ENCODE measurements at regions not wholly inside any gene's neighbourhood (a gene's known extent, or its start where the extent isn't known, plus 50 kb on each side); places are given as distances from the start of the nearest gene placed in this dataset.

GRCh38 chr3:72255191-72255590 is 470.2 kb upstream of the PROK2 start:
- no peak overlapping the region for H3K4me3 ChIP-seq
- H3K27me3 ChIP-seq: no peaks in the 10 kb centered on the region
- 17% methylated on average over 2 of the region's 2 CpGs for WGBS (ENCODE audit: insufficient coverage, low coverage, low lambda C conversion rate, missing lambda C conversion rate)
- peak overlapping the region in 1 of 3 donors; percentile 21 for H3K27ac ChIP-seq
- H3K36me3 ChIP-seq: no peaks in the 10 kb centered on the region
- intact Hi-C loops (cut with DNase I): no loop called here
- ATAC-seq: peak; percentile 62 to 73 (median 72)
- peaks cover 0 to 27% (median 6%) of the 10 kb centered on the region in 4 donors for H3K4me1 ChIP-seq
- no peaks in the 10 kb centered on the region for H3K9me3 ChIP-seq
- no peak for TF ChIP-seq POLR2A (IDR thresholded peaks at IDR 0.05)
- DNase-seq: no peak

GRCh38 chr3:72254483-72254882 is 469.5 kb upstream of the PROK2 start:
- H3K36me3 ChIP-seq: no peaks in the 10 kb centered on the region
- H3K27ac ChIP-seq: no peak overlapping the region
- DNase-seq (no peak), ATAC-seq (no peak)
- 97% methylated on average over 2 of the region's 2 CpGs for WGBS (ENCODE audit: insufficient coverage, low coverage, low lambda C conversion rate, missing lambda C conversion rate)
- H3K27me3 ChIP-seq: no peaks in the 10 kb centered on the region
- no peak for TF ChIP-seq CTCF (IDR thresholded peaks at IDR 0.05)
- no peak for TF ChIP-seq POLR2A (IDR thresholded peaks at IDR 0.05)
- intact Hi-C loops (cut with DNase I): no loop called here
- no peaks in the 10 kb centered on the region for H3K9me3 ChIP-seq
- H3K4me1 ChIP-seq: peaks cover 0 to 28% (median 6%) of the 10 kb centered on the region in 4 donors
- no peak overlapping the region for H3K4me3 ChIP-seq

GRCh38 chr3:72250725-72251124 is 465.8 kb upstream of the PROK2 start:
- no peaks in the 10 kb centered on the region for H3K36me3 ChIP-seq
- DNase-seq (no peak), ATAC-seq (peak in 3 of 4 donors; percentile 12 to 60 (median 18))
- no peak overlapping the region for H3K4me3 ChIP-seq
- 94% methylated on average over 2 of the region's 2 CpGs for WGBS (ENCODE audit: insufficient coverage, low coverage, low lambda C conversion rate, missing lambda C conversion rate)
- no peaks in the 10 kb centered on the region for H3K27me3 ChIP-seq
- intact Hi-C loops (cut with DNase I): no loop called here
- TF ChIP-seq POLR2A (IDR thresholded peaks at IDR 0.05) (no peak), CTCF (IDR thresholded peaks at IDR 0.05) (no peak)
- H3K27ac ChIP-seq: no peak overlapping the region
- peaks cover 0 to 21% (median 3%) of the 10 kb centered on the region in 4 donors for H3K4me1 ChIP-seq
- no peaks in the 10 kb centered on the region for H3K9me3 ChIP-seq

GRCh38 chr3:72248869-72249268 is 463.9 kb upstream of the PROK2 start:
- H3K9me3 ChIP-seq: no peaks in the 10 kb centered on the region
- ATAC-seq: no peak
- intact Hi-C loops (cut with DNase I): loop anchor here in 1 of 2 donors (10.0 kb wide), 1 partner anchor 294 kb away; no protein-coding TSS in a partner anchor
- H3K4me3 ChIP-seq: no peak overlapping the region
- no peak for DNase-seq
- no peak for TF ChIP-seq CTCF (IDR thresholded peaks at IDR 0.05)
- TF ChIP-seq POLR2A (IDR thresholded peaks at IDR 0.05): no peak
- no peaks in the 10 kb centered on the region for H3K36me3 ChIP-seq
- WGBS (ENCODE audit: insufficient coverage, low coverage, low lambda C conversion rate, missing lambda C conversion rate): 95% methylated on average over 3 of the region's 3 CpGs
- H3K27me3 ChIP-seq: no peaks in the 10 kb centered on the region
- peaks cover 0 to 12% (median 0%) of the 10 kb centered on the region in 4 donors for H3K4me1 ChIP-seq
- H3K27ac ChIP-seq: no peak overlapping the region

- H3K27me3 ChIP-seq: no peaks in the 10 kb centered on the region
- no peak overlapping the region for H3K4me3 ChIP-seq
- H3K27ac ChIP-seq: no peak overlapping the region
- no peaks in the 10 kb centered on the region for H3K9me3 ChIP-seq
- WGBS (ENCODE audit: insufficient coverage, low coverage, low lambda C conversion rate, missing lambda C conversion rate): 100% methylated on average over 1 of the region's 1 CpG
- H3K4me1 ChIP-seq: peaks cover 0 to 12% (median 0%) of the 10 kb centered on the region in 4 donors
- intact Hi-C loops (cut with DNase I): loop anchor here in 1 of 2 donors (10.0 kb wide), 1 partner anchor 294 kb away; no protein-coding TSS in a partner anchor
- H3K36me3 ChIP-seq: no peaks in the 10 kb centered on the region
- TF ChIP-seq CTCF (IDR thresholded peaks at IDR 0.05) (no peak), POLR2A (IDR thresholded peaks at IDR 0.05) (no peak)
- DNase-seq (no peak), ATAC-seq (no peak)
Observed at GRCh38 chr3:72248389-72248761, 463.4 kb upstream of the PROK2 start.

All from right lobe of liver (tissue), 6 donors.